GM04504 (cell line): ENCODE measurements at regions not wholly inside any gene's neighbourhood (a gene's known extent, or its start where the extent isn't known, plus 50 kb on each side); places are given as distances from the start of the nearest gene placed in this dataset.

Experiments
- DNase-seq: peaks from one replicate; pipeline ENCODE4 v3.0.0-alpha.2; 2012; ENCODE audit warnings: low read depth

- peak; percentile 16 for DNase-seq
Observed at GRCh38 chr4:157664726-157665125, 444.2 kb downstream of the GRIA2 start.

- no peak for DNase-seq
Observed at GRCh38 chr4:157655096-157655809, 434.7 kb downstream of the GRIA2 start.

- no peak for DNase-seq
Observed at GRCh38 chr4:157643257-157643656, 422.7 kb downstream of the GRIA2 start.

GRCh38 chr4:157634057-157634456 lies 413.5 kb downstream of the GRIA2 start:
- no peak for DNase-seq

- DNase-seq = no peak
Observed at GRCh38 chr4:157616741-157617472, 396.4 kb downstream of the GRIA2 start.

- DNase-seq = no peak
Observed at GRCh38 chr4:157607996-157608395, 387.5 kb downstream of the GRIA2 start.

- DNase-seq = no peak
Observed at GRCh38 chr4:157600583-157600982, 380.1 kb downstream of the GRIA2 start.

GRCh38 chr4:157591245-157591644 lies 370.7 kb downstream of the GRIA2 start:
- no peak for DNase-seq

- DNase-seq = no peak
Observed at GRCh38 chr4:157590679-157591078, 370.2 kb downstream of the GRIA2 start.

- DNase-seq = no peak
Observed at GRCh38 chr4:157587681-157588423, 367.3 kb downstream of the GRIA2 start.

- no peak for DNase-seq
Observed at GRCh38 chr4:157582141-157582540, 361.6 kb downstream of the GRIA2 start.

GRCh38 chr4:157576671-157577217 lies 356.2 kb downstream of the GRIA2 start:
- DNase-seq = no peak

GRCh38 chr4:157575339-157575738 lies 354.8 kb downstream of the GRIA2 start:
- DNase-seq = no peak

- DNase-seq = no peak
Observed at GRCh38 chr4:157574606-157575005, 354.1 kb downstream of the GRIA2 start.

- no peak for DNase-seq
Observed at GRCh38 chr4:157572951-157573350, 352.4 kb downstream of the GRIA2 start.

- no peak for DNase-seq
Observed at GRCh38 chr4:157572284-157572683, 351.8 kb downstream of the GRIA2 start.

- DNase-seq = no peak
Observed at GRCh38 chr4:157564771-157565170, 344.2 kb downstream of the GRIA2 start.

GRCh38 chr4:157564218-157564617 lies 343.7 kb downstream of the GRIA2 start:
- DNase-seq = no peak

- DNase-seq = no peak
Observed at GRCh38 chr4:157558016-157558415, 337.5 kb downstream of the GRIA2 start.

GRCh38 chr4:157550028-157550427 lies 329.5 kb downstream of the GRIA2 start:
- DNase-seq = no peak

GRCh38 chr4:157527954-157528353 lies 307.4 kb downstream of the GRIA2 start:
- no peak for DNase-seq

- DNase-seq = no peak
Observed at GRCh38 chr4:157521906-157522305, 301.4 kb downstream of the GRIA2 start.

- no peak for DNase-seq
Observed at GRCh38 chr4:157514711-157515110, 294.2 kb downstream of the GRIA2 start.
